ENCODE measurements at regions not wholly inside any gene's neighbourhood (a gene's known extent, or its start where the extent isn't known, plus 50 kb on each side); places are given as distances from the start of the nearest gene placed in this dataset.

DNA sequence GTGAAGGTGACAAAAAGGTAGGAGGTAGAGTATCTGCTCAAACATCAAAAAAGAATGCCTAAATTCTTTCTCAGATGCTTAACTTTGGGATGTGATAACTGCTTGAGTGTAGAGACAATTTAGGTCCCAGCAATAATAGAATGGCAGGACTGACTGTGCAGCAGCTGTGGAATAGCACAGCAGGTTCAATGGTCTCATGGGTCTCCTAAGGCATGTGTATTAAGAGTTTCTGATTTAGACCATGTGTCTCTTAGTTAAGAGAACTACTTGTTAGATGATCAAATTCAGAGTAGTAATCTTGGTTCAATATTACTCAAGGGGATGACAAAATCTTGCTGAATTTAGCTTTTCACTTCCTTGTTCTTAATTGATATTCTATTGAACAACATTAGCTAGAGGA, 72.0 kb downstream of the ALX1 start:
- H3K4me2 ChIP-seq (ENCODE audit: low read length) = no peak overlapping the region
- no peaks in the 10 kb centered on the region for H3K79me2 ChIP-seq (ENCODE audit: low read length)
- no peaks in the 10 kb centered on the region for H3K27me3 ChIP-seq (ENCODE audit: low read depth, low read length)
- no peak overlapping the region for H3K27ac ChIP-seq (ENCODE audit: low read length)
- no peak overlapping the region for H2AFZ ChIP-seq (ENCODE audit: low read depth, low read length)
- TF ChIP-seq, protein P1, sequence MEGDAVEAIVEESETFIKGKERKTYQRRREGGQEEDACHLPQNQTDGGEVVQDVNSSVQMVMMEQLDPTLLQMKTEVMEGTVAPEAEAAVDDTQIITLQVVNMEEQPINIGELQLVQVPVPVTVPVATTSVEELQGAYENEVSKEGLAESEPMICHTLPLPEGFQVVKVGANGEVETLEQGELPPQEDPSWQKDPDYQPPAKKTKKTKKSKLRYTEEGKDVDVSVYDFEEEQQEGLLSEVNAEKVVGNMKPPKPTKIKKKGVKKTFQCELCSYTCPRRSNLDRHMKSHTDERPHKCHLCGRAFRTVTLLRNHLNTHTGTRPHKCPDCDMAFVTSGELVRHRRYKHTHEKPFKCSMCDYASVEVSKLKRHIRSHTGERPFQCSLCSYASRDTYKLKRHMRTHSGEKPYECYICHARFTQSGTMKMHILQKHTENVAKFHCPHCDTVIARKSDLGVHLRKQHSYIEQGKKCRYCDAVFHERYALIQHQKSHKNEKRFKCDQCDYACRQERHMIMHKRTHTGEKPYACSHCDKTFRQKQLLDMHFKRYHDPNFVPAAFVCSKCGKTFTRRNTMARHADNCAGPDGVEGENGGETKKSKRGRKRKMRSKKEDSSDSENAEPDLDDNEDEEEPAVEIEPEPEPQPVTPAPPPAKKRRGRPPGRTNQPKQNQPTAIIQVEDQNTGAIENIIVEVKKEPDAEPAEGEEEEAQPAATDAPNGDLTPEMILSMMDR (IDR thresholded peaks at IDR 0.05; ENCODE audit: low read depth, low read length) = no peak
- TF ChIP-seq EZH2phosphoT487 (IDR thresholded peaks at IDR 0.05; ENCODE audit: low read depth) = no peak
- H3K36me3 ChIP-seq (replicated peaks; ENCODE audit: low read depth, low read length) = no peaks in the 10 kb centered on the region
- H3K9me3 ChIP-seq (ENCODE audit: insufficient read depth, low read length) = no peaks in the 10 kb centered on the region
- no peak overlapping the region for H3K4me3 ChIP-seq (ENCODE audit: low read length)
- H3K9ac ChIP-seq (ENCODE audit: low read length) = no peak overlapping the region
- peaks cover 6% of the 10 kb centered on the region for H3K4me1 ChIP-seq (ENCODE audit: low read length)
- no peaks in the 10 kb centered on the region for H4K20me1 ChIP-seq (ENCODE audit: insufficient read depth, low read length)

DNA sequence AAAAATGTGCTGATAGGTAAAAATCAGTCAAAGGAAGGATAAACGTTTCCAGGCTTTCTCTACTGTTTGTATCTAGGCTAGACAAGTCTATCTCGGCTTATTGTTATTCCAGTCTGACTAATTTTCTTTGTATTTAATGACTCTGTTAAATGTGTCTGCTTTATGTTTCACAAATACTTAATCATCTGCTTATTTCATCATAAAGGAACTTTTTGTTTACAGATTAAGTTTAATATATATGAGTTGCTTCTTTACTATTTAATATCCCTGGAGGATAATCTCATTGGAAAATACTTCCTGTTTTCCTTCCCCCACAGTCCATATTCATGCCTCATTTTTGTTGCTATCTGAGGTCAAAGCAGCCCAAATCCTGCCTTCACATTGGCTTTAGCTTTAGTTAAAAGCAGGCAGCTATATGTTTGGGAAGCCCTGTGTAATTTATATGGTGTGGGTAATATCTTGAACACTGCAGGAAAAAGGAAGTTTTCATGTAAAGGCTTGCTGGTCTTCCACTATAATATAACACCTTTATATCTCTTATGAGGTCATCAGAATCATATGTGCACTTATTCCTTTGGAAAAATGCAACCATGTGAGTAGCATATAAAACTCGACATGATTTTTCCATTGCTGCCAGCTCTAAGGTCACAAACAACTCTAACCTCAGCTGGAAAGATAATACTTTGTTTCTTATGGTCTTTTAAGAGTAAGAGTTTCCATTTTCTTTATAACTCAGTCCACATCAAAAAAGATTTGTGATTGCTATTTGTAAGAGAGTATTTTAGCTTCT, 76.8 kb downstream of the ALX1 start:
- Histone ChIP-seq H3K4me1 (ENCODE audit: low read length) (peaks cover 6% of the 10 kb centered on the region), H3K4me3 (ENCODE audit: low read length) (no peak overlapping the region), H3K4me2 (ENCODE audit: low read length) (no peak overlapping the region), H3K9me3 (ENCODE audit: insufficient read depth, low read length) (no peaks in the 10 kb centered on the region), H2AFZ (ENCODE audit: low read depth, low read length) (no peak overlapping the region), H3K79me2 (ENCODE audit: low read length) (no peaks in the 10 kb centered on the region), H4K20me1 (ENCODE audit: insufficient read depth, low read length) (no peaks in the 10 kb centered on the region), H3K36me3 (replicated peaks; ENCODE audit: low read depth, low read length) (no peaks in the 10 kb centered on the region), H3K27me3 (ENCODE audit: low read depth, low read length) (no peaks in the 10 kb centered on the region), H3K27ac (ENCODE audit: low read length) (no peak overlapping the region), H3K9ac (ENCODE audit: low read length) (no peak overlapping the region)
- TF ChIP-seq, protein P1 (IDR thresholded peaks at IDR 0.05; ENCODE audit: low read depth, low read length) = no peak
- no peak for TF ChIP-seq EZH2phosphoT487 (IDR thresholded peaks at IDR 0.05; ENCODE audit: low read depth)

DNA sequence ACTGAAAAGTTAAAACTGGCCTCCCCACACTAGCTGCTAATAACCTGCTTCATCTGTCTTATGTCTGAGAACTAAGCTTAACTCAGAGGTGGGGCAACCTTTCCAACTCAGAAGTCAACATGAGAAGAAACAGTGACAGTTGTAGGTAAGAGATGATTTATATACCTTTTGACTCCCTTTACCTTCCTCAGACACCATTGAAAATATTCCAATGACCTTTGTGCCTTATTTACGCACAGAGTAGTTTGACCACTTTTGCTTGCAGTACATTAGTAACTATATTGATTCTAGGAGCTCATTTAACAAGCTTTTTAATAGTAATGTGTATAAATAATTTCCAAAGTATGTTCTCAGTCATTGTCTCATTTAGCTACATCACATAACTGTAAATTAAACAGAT, 77.6 kb downstream of the ALX1 start:
- Histone ChIP-seq H2AFZ (ENCODE audit: low read depth, low read length) (no peak overlapping the region), H3K9me3 (ENCODE audit: insufficient read depth, low read length) (no peaks in the 10 kb centered on the region), H3K4me3 (ENCODE audit: low read length) (no peak overlapping the region), H3K4me2 (ENCODE audit: low read length) (no peak overlapping the region), H3K27ac (ENCODE audit: low read length) (no peak overlapping the region), H3K36me3 (replicated peaks; ENCODE audit: low read depth, low read length) (no peaks in the 10 kb centered on the region), H3K9ac (ENCODE audit: low read length) (no peak overlapping the region), H3K79me2 (ENCODE audit: low read length) (no peaks in the 10 kb centered on the region), H3K27me3 (ENCODE audit: low read depth, low read length) (no peaks in the 10 kb centered on the region), H3K4me1 (ENCODE audit: low read length) (no peaks in the 10 kb centered on the region), H4K20me1 (ENCODE audit: insufficient read depth, low read length) (no peaks in the 10 kb centered on the region)
- no peak for TF ChIP-seq EZH2phosphoT487 (IDR thresholded peaks at IDR 0.05; ENCODE audit: low read depth)
- TF ChIP-seq, protein P1 (IDR thresholded peaks at IDR 0.05; ENCODE audit: low read depth, low read length) = no peak

GRCh38 chr12:85358715-85359114, 78.7 kb downstream of the ALX1 start:
- no peak for TF ChIP-seq EZH2phosphoT487 (IDR thresholded peaks at IDR 0.05; ENCODE audit: low read depth)
- TF ChIP-seq, protein P1 (IDR thresholded peaks at IDR 0.05; ENCODE audit: low read depth, low read length) = no peak
- no peak overlapping the region for H3K4me3 ChIP-seq (ENCODE audit: low read length)

More at GRCh38 chr12:85358715-85359114, 78.7 kb downstream of the ALX1 start:
- Histone ChIP-seq H3K9me3 (ENCODE audit: insufficient read depth, low read length) (no peaks in the 10 kb centered on the region), H3K4me1 (ENCODE audit: low read length) (no peaks in the 10 kb centered on the region), H3K79me2 (ENCODE audit: low read length) (no peaks in the 10 kb centered on the region), H4K20me1 (ENCODE audit: insufficient read depth, low read length) (no peaks in the 10 kb centered on the region), H3K27ac (ENCODE audit: low read length) (no peak overlapping the region), H3K27me3 (ENCODE audit: low read depth, low read length) (no peaks in the 10 kb centered on the region), H3K36me3 (replicated peaks; ENCODE audit: low read depth, low read length) (no peaks in the 10 kb centered on the region), H2AFZ (ENCODE audit: low read depth, low read length) (no peak overlapping the region), H3K4me2 (ENCODE audit: low read length) (no peak overlapping the region), H3K9ac (ENCODE audit: low read length) (no peak overlapping the region)
